IMR-90 (cell line): ENCODE measurements at regions not wholly inside any gene's neighbourhood (a gene's known extent, or its start where the extent isn't known, plus 50 kb on each side); places are given as distances from the start of the nearest gene placed in this dataset.

ENCODE experiments used
- ATAC-seq: fragments of 200-7000 bp; cut with Tn5 transposase; 2 replicates; pipeline ENCODE4 v1.9.1; 2020; ENCODE audit warnings: low read depth, mild to moderate bottlenecking, moderate library complexity
- BruUV-seq: library from RNA; stranded (reverse); fragments of 400-500 nt; replicated peaks from 2 replicates; lab custom pipeline; 2021; lab: Mats Ljungman, UMichigan
- CTCF ChIA-PET: fragments of 300-600 bp; formaldehyde crosslinking; extraction: SDS; loops from one replicate; lab custom pipeline; 2021; ENCODE audit warnings: antibody characterized with exemption; lab: Yijun Ruan, JAX
- POLR2A ChIA-PET: fragments of 300-600 bp; sonication (Branson Sonifier 250); formaldehyde crosslinking; loops from one replicate; lab custom pipeline; 2022; ENCODE audit warnings: antibody characterized with exemption; ENCODE audit not compliant: unreplicated experiment; lab: Charles Lee
- DNase-seq: peaks from one replicate; pipeline ENCODE4 v3.0.0; 2013
- H2AFZ ChIP-seq: replicated peaks from 2 replicates; pipeline ENCODE3; 2013; ENCODE audit warnings: low read length, mild to moderate bottlenecking; ENCODE audit not compliant: poor library complexity
- H2AK5ac ChIP-seq: 2 replicates; pipeline ENCODE4 v1.6.1; 2013; ENCODE audit warnings: low read depth, low read length, inconsistent platforms
- H2AK9ac ChIP-seq: replicated peaks from 2 replicates; pipeline ENCODE3; 2013; ENCODE audit warnings: mild to moderate bottlenecking, low read depth, low read length, moderate library complexity; ENCODE audit not compliant: poor library complexity
- H2BK120ac ChIP-seq: 2 replicates; pipeline ENCODE4 v1.6.1; 2013; ENCODE audit warnings: low read depth, low read length, inconsistent platforms
- H2BK15ac ChIP-seq: 3 replicates; pipeline ENCODE4 v1.6.1; 2013; ENCODE audit warnings: low read depth, low read length, inconsistent platforms
- H2BK20ac ChIP-seq: 2 replicates; pipeline ENCODE4 v1.6.1; 2013; ENCODE audit warnings: low read depth, mild to moderate bottlenecking, inconsistent platforms, low read length, moderate library complexity
- H2BK5ac ChIP-seq: 2 replicates; pipeline ENCODE4 v1.6.1; 2013; ENCODE audit warnings: mild to moderate bottlenecking, low read depth, low read length, inconsistent platforms; ENCODE audit not compliant: poor library complexity, severe bottlenecking
- H3K14ac ChIP-seq: replicated peaks from 2 replicates; pipeline ENCODE4 v1.6.1; 2013; ENCODE audit warnings: low read depth, low read length, inconsistent platforms
- H3K18ac ChIP-seq: 2 replicates; pipeline ENCODE4 v1.6.1; 2013; ENCODE audit warnings: low read depth, low read length, control low read depth
- H3K23ac ChIP-seq: 2 replicates; pipeline ENCODE4 v1.6.1; 2013; ENCODE audit warnings: low read depth, low read length, inconsistent platforms
- H3K27ac ChIP-seq: 2 replicates; pipeline ENCODE4 v1.5.1; 2013; ENCODE audit warnings: mild to moderate bottlenecking, control low read depth, low read length; ENCODE audit not compliant: insufficient read depth
- H3K27me3 ChIP-seq: 2 replicates; pipeline ENCODE4 v1.6.1; 2013; ENCODE audit warnings: low read length; ENCODE audit not compliant: control insufficient read depth, insufficient read depth
- H3K36me3 ChIP-seq: 2 replicates; pipeline ENCODE4 v1.6.1; 2013; ENCODE audit warnings: low read length, mixed read lengths; ENCODE audit not compliant: control insufficient read depth, insufficient read depth
- H3K4ac ChIP-seq: 2 replicates; pipeline ENCODE4 v1.6.1; 2013; ENCODE audit warnings: low read depth, low read length, inconsistent platforms
- H3K4me1 ChIP-seq: 2 replicates; pipeline ENCODE4 v1.6.1; 2013; ENCODE audit warnings: low read length, mixed read lengths; ENCODE audit not compliant: control insufficient read depth, insufficient read depth
- H3K4me2 ChIP-seq: 2 replicates; pipeline ENCODE4 v1.6.1; 2013; ENCODE audit warnings: low read depth, mild to moderate bottlenecking, control low read depth, low read length, moderate library complexity
- H3K4me3 ChIP-seq: 2 replicates; pipeline ENCODE4 v1.5.1; 2013; ENCODE audit warnings: low read depth, mild to moderate bottlenecking, control low read depth, low read length, moderate library complexity; ENCODE audit not compliant: insufficient read depth
- H3K56ac ChIP-seq: 2 replicates; pipeline ENCODE4 v1.6.1; 2013; ENCODE audit warnings: low read length, inconsistent platforms; ENCODE audit not compliant: insufficient read depth; ENCODE audit errors: extremely low read depth
- H3K79me1 ChIP-seq, 2 experiments: 2 replicates each; pipeline ENCODE4 v1.6.1; 2013; ENCODE audit warnings: low read length in 2 of 2, inconsistent platforms in 1 of 2, low read depth in 1 of 2
- H3K9ac ChIP-seq: 2 replicates; pipeline ENCODE4 v1.6.1; 2013; ENCODE audit warnings: low read depth, low read length, control low read depth
- H3K9me1 ChIP-seq: 2 replicates; pipeline ENCODE4 v1.6.1; 2013; ENCODE audit warnings: low read length, inconsistent platforms; ENCODE audit not compliant: insufficient read depth
- H3K9me3 ChIP-seq: 2 replicates; pipeline ENCODE4 v1.6.1; 2013; ENCODE audit warnings: low read length; ENCODE audit not compliant: control insufficient read depth, insufficient read depth
- H4K20me1 ChIP-seq: 2 replicates; pipeline ENCODE4 v1.6.1; 2013; ENCODE audit warnings: low read length, inconsistent platforms; ENCODE audit not compliant: insufficient read depth
- H4K5ac ChIP-seq: 2 replicates; pipeline ENCODE4 v1.6.1; 2013; ENCODE audit warnings: mild to moderate bottlenecking, low read depth, low read length, control low read depth
- H4K8ac ChIP-seq, 2 experiments: 2 replicates each; pipeline ENCODE4 v1.6.1; 2013; ENCODE audit warnings: low read depth in 2 of 2, low read length in 2 of 2, control low read depth in 1 of 2, inconsistent platforms in 1 of 2
- H4K91ac ChIP-seq: 2 replicates; pipeline ENCODE4 v1.6.1; 2013; ENCODE audit warnings: low read depth, low read length, inconsistent platforms; ENCODE audit not compliant: insufficient read depth
- CEBPB ChIP-seq: IDR thresholded peaks from 2 replicates; pipeline ENCODE4 v1.6.1; 2012; ENCODE audit warnings: low read depth, low read length, improper control_type of control experiment
- CHD1 ChIP-seq: IDR thresholded peaks from 2 replicates; pipeline ENCODE4 v1.6.1; 2012; ENCODE audit warnings: low read depth, low read length, improper control_type of control experiment
- FOS ChIP-seq: fragments of 150-350 bp; IDR thresholded peaks from 2 replicates; pipeline ENCODE4 v1.6.1; 2016; ENCODE audit warnings: low read depth, low read length
- MAFK ChIP-seq: IDR thresholded peaks from 2 replicates; pipeline ENCODE4 v1.6.1; 2012; ENCODE audit warnings: low read depth, low read length, improper control_type of control experiment
- MAZ ChIP-seq: IDR thresholded peaks from 2 replicates; pipeline ENCODE4 v1.6.1; 2012; ENCODE audit warnings: low read depth, mild to moderate bottlenecking, low read length, improper control_type of control experiment, moderate library complexity, borderline replicate concordance
- NFE2L2 ChIP-seq: fragments of 150-350 bp; IDR thresholded peaks from 2 replicates; pipeline ENCODE4 v1.6.1; 2016; ENCODE audit warnings: low read depth, mild to moderate bottlenecking, low read length
- POLR2A ChIP-seq: IDR thresholded peaks from 2 replicates; pipeline ENCODE4 v1.6.1; 2012; ENCODE audit warnings: mild to moderate bottlenecking, low read depth, low read length
- RAD21 ChIP-seq: IDR thresholded peaks from 2 replicates; pipeline ENCODE4 v1.6.1; 2012; ENCODE audit warnings: low read length, improper control_type of control experiment
- RFX5 ChIP-seq: IDR thresholded peaks from 2 replicates; pipeline ENCODE4 v1.8.0; 2012; ENCODE audit warnings: low read depth, mild to moderate bottlenecking, low read length, moderate library complexity
- SMC3 ChIP-seq: fragments of 150-350 bp; IDR thresholded peaks from 2 replicates; pipeline ENCODE4 v1.6.1; 2016; ENCODE audit warnings: low read depth, mild to moderate bottlenecking, antibody characterized with exemption, low read length, moderate library complexity
- WGBS, 2 experiments: methylation state at CpG; one replicate each; pipeline versions ENCODE4 v1.1.5 to v1.1.7; 2013; ENCODE audit warnings: missing lambda C conversion rate in 2 of 2; ENCODE audit not compliant: insufficient read length in 1 of 2; ENCODE audit errors: extremely low coverage in 2 of 2; 5-methylcytosine and 5-hydroxymethylcytosine counted together
- dilution Hi-C: fragments of 300-500 bp; cut with HindIII; formaldehyde crosslinking; loops from one replicate; pipeline ENCODE4 v1.14.3; 2018; ENCODE audit warnings: low sequenced_read_pairs; ENCODE audit not compliant: unreplicated experiment
- in situ Hi-C: fragments of 300-500 bp; cut with MboI; formaldehyde crosslinking; loops from 3 replicates; pipeline ENCODE4 v1.14.3; 2019; ENCODE audit warnings: low sequenced_read_pairs, inconsistent platforms, mixed read lengths
- intact Hi-C: fragments of 100-400 bp; cut with micrococcal nuclease; formaldehyde crosslinking; loops from 2 replicates; pipeline ENCODE4 v1.10.0; 2022
- TF ChIP-seq, protein P1 (sequence below): fragments of 150-350 bp; IDR thresholded peaks from 2 replicates; pipeline ENCODE4 v1.6.1; 2017; ENCODE audit warnings: mild to moderate bottlenecking, antibody characterized with exemption, low read length, low read depth
- TF ChIP-seq, protein P2 (sequence below): fragments of 150-350 bp; IDR thresholded peaks from 2 replicates; pipeline ENCODE4 v1.6.1; 2016; ENCODE audit warnings: low read depth, mild to moderate bottlenecking, low read length, moderate library complexity, borderline replicate concordance

DNA sequence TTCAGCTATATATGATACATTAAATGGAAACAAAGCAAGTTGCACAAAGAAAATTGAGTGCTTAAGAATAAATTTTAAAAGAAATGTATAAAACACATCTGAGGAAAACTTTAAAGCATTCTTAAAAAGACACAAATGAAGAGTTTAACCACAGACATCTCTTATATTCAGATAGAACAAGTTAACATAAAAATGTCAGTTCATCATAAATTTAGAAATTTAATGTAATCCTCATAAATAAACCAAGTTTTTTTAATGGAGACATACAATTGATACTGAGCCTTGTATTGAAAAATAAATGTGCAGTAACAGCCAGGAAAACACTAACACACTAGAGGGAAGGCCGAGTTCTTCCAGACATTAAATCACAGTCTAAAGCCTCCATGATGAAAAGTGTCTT lies 243.9 kb upstream of the MKLN1 start:
- Histone ChIP-seq H3K4me2 (no peak overlapping the region), H3K23ac (no peak overlapping the region), H3K9ac (no peak overlapping the region), H3K9me1 (peaks cover 4% of the 10 kb centered on the region), H2AK5ac (no peak overlapping the region), H2BK20ac (no peak overlapping the region), H3K79me1 (peaks cover 40 to 47% of the 10 kb centered on the region in 2 experiments), H2AK9ac (no peak overlapping the region), H3K27ac (no peak overlapping the region), H4K20me1 (peaks cover 43% of the 10 kb centered on the region), H4K91ac (no peak overlapping the region), H3K56ac (no peak overlapping the region), H3K4me1 (no peaks in the 10 kb centered on the region; the same call in 1 of the 2 replicates), H4K5ac (no peak overlapping the region), H3K4ac (no peak overlapping the region), H3K4me3 (no peak overlapping the region), H3K27me3 (no peaks in the 10 kb centered on the region), H2BK5ac (no peak overlapping the region), H2AFZ (no peak overlapping the region), H3K36me3 (peaks cover 5% of the 10 kb centered on the region), H3K18ac (no peak overlapping the region), H3K9me3 (no peaks in the 10 kb centered on the region), H4K8ac (no peak overlapping the region), H3K14ac (no peak overlapping the region), H2BK120ac (no peak overlapping the region), H2BK15ac (no peak overlapping the region)
- intact Hi-C loops (no loop called here), in situ Hi-C loops (no loop called here), dilution Hi-C loops (no loop called here)
- POLR2A ChIA-PET, result no interaction called here
- no CpG with 5 or more reads among the region's 1 CpG for whole genome bisulfite sequencing, 2 experiments
- no TSS peak for BruUV-seq
- no peak for ATAC-seq
- DNase-seq, result no peak
- CTCF ChIA-PET, result no interaction called here
- TF ChIP-seq SMC3 (no peak), RAD21 (no peak), FOS (no peak), CHD1 (no peak), RFX5 (no peak), CEBPB (no peak), MAZ (no peak), NFE2L2 (no peak), MAFK (no peak), POLR2A (no peak)
- TF ChIP-seq, protein P1, sequence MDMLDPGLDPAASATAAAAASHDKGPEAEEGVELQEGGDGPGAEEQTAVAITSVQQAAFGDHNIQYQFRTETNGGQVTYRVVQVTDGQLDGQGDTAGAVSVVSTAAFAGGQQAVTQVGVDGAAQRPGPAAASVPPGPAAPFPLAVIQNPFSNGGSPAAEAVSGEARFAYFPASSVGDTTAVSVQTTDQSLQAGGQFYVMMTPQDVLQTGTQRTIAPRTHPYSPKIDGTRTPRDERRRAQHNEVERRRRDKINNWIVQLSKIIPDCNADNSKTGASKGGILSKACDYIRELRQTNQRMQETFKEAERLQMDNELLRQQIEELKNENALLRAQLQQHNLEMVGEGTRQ, result no peak
- TF ChIP-seq, protein P2, sequence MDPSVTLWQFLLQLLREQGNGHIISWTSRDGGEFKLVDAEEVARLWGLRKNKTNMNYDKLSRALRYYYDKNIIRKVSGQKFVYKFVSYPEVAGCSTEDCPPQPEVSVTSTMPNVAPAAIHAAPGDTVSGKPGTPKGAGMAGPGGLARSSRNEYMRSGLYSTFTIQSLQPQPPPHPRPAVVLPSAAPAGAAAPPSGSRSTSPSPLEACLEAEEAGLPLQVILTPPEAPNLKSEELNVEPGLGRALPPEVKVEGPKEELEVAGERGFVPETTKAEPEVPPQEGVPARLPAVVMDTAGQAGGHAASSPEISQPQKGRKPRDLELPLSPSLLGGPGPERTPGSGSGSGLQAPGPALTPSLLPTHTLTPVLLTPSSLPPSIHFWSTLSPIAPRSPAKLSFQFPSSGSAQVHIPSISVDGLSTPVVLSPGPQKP, result no peak
